HG02870 (cell line): ENCODE measurements at regions not wholly inside any gene's neighbourhood (a gene's known extent, or its start where the extent isn't known, plus 50 kb on each side); places are given as distances from the start of the nearest gene placed in this dataset.
"Not testable (repeated sequence)": the region's sequence is repeated elsewhere in the genome, so short reads cannot be mapped to it uniquely, and the experiment has no call there.

Experiments used
- ATAC-seq: cut with Tn5 transposase; IDR thresholded peaks from one replicate; pipeline ENCODE4 v1.9.1; 2021; ENCODE audit warnings: mild to moderate bottlenecking, moderate library complexity; ENCODE audit not compliant: unreplicated experiment

DNA sequence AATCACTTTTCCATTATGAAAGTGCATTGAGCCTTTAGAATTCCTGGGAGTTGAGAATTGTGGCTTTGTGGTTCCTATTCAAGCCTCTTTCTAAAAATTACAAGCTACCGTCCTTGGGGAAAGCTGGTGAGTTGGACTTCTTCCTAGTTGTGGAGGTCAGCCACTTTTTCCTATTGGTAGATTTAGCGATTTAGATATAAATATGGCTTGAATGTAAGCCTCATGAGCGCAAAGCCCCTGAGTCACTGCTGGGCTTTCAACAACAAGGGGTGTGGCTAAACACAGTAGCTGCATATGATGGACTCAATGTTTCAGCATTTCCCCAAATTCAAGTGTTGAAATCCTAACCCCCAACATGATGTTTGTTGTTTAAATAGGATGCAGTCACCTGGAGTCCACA lies 150.0 kb upstream of the IGFBP3 start:
- no peak for ATAC-seq

DNA sequence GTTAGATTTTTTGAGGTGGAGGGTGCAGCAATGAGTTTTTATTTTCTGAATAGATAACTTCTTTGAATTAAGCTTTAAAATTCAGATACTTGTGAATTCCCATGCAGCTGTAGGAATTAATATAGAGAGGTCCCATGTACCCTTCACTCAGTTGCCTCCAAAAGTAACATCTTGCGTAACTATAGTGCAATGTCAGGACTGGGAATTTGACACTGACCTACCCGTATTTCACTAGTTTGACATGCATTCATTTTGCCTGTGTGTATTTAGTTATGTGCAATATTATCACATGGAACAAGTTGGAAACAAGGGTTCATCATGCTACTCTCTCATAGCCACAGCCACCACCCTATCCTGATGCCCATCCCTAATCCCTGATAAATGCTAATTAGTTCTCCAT lies 147.1 kb upstream of the IGFBP3 start:
- no peak for ATAC-seq

DNA sequence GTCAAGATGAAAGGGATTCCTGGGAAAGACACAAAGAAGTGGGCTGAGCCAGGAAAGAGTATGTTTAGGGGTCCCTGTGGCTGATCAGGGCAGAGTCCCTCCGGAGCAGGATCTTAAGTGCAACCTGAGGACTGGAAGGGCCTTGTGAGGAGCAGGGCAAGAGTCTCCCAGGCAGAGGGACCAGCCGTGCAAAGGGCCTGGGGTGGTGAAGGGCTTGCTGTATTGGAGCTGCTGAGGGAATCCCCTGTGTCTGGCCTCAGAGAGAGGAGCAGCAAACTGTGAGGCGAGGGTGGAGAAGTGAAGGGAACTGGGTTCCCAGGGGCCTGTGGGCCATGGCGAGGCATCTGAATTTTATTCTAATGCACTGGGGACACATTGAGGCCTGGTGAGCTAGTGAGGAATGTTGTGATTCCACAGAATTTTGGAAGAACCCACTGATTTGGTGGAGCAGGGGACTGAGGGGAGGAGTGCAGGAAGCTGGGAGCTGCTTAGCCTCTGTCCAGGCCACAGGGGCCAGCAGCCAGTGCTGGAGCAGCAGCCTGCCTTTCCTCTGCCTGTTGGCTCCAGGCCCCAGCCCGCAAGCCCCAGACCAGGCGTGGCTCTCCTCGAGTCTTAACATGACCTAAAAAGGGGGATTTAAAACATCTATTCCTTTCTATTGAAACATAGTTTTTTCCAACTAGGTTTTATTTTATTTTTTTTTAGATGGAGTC lies 138.4 kb upstream of the IGFBP3 start:
- no peak for ATAC-seq

DNA sequence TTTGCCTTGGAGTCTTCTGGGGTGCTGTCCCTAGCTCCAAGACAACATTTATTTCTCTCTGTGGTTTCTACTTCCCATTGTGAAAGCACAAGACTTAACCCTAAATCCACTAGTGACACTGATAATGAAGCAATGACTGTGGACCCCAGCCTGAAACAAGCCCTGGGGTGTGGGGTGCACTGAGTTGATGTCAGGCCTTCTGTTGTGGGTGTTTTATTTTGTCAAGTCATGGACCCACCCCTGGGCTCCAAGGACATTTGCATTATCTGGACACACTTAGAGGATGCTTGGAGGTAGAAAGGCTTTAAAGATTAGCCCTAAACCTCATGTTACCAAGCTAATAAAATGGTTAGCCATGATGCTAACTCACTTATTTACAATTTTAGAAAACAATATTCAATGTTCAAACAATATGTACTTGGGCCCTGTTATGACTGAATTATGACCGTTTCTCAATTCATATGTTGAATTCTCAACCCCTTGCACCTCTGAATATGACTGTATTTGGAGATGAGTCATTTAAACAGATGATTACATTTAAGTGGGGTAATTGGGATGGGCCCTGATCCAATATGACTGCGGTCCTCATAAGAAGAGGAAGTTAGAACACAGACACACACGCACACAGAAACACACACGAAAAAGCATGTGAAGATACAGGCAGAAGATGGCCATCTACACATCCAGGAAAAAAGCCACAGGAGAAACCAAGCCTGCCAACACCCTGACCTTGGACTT lies 137.2 kb upstream of the IGFBP3 start:
- no peak for ATAC-seq

DNA sequence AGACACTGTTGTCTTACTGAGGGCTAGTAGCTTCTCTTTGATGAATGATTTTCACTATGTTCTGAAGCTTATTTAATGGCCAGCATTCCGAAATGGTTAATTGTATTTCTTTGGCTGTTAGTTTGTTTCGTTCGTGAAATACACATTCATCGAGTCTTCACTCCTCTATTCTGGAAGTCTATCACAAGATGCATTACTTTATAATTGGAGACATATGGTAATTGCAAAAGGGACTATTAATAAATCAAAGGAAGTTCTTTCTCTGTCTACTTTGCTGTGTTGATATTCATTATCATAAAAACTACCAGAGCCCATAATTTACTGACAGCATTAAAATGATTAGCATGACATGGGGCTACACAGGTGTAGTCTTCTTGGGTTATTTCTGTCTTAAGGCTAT lies 133.8 kb upstream of the IGFBP3 start:
- no peak for ATAC-seq

DNA sequence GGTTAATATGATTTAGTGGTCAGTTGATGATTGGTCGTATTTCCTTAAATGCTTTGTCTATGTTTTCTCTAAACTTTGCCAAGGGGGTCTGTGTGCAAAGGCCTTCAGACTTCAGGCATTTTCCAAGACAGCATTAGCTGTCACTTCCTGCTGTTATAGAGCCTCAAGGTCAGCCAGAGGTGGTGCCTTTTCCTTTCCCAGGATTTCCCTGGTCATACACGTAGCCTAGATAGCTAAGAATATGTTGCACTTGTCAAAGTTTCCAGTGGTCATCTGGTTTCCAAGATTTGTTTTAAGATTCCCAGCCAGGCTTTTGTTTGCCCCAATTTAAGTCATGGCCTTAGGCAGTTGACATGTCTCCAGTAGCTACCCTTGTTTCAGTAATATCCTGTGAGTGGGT lies 133.2 kb upstream of the IGFBP3 start:
- ATAC-seq = no peak

DNA sequence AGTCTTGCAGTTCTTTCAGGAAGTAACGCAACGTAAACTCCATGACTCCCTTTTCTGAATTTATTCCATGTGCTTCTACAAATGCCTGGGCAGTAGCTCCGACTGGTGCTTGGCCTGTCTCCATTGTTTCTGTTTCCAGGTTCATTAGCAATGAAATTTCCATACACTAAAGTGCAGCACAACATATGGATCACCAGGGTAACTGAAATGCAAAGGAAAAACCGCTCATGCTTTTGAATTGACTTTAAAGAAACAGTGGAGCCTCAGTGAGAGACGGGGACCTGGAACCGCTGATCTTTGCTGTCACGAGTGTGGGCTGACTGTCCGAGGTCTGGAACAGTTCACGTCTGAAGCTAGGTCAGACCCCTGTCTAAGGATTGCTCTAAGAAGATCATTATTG lies 126.5 kb upstream of the IGFBP3 start:
- ATAC-seq = no peak

DNA sequence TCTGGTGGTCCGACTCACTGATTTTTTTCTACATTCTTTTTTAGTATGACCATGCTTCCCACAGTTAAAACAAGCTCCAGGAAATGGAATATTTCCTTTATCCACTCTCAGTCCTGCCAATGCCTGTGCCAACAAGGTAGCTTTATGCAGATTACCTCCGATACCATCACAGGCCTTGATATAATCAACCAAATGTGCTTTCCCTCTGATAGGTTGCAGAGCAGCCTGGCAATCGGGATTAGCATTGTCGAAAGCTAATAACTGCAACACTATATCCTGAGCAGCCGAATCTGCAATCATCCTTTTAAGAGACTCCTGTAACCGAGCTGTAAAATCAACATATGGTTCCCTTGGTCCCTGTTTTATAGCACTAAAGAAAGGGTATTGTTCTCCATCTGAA lies 122.3 kb upstream of the IGFBP3 start:
- not testable (repeated sequence) for ATAC-seq

DNA sequence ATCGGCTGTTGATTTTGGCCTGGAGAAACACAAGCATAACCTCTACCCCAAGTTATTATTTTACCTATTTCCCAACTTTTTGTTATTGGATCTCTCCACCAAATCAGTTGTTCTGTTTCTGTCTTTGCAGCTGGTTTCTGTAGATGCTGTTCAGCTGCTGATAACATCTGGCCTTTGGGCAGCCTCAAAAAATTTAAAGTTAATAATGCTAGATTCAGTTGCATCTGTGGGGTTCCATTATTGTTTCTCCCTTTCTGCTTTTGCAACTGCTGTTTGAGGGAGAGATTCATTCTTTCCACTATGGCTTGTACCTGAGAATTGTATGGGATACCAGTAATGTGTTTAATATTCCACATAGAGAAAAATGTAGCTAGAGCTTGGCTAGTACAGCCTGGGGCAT lies 118.7 kb upstream of the IGFBP3 start:
- ATAC-seq = not testable (repeated sequence)

DNA sequence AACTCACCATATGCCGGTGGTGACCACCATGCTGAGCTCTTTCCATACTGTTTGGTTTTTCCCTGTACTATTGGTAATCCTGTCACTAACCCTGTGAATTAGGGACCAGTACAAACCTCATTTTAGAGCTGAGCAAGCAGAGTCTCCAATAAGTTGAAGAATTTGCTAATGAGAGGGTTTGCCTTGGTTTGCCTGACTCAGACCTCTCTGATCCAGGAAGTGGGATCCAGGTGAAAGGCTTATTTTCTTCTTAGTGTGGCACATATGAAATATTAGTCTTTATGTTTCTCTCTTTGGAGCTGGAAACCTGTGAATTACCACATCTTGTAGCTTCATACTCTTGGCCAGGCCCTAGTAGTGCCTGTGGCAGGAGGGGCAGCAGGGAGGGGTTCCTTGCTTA lies 114.1 kb upstream of the IGFBP3 start:
- ATAC-seq = no peak

DNA sequence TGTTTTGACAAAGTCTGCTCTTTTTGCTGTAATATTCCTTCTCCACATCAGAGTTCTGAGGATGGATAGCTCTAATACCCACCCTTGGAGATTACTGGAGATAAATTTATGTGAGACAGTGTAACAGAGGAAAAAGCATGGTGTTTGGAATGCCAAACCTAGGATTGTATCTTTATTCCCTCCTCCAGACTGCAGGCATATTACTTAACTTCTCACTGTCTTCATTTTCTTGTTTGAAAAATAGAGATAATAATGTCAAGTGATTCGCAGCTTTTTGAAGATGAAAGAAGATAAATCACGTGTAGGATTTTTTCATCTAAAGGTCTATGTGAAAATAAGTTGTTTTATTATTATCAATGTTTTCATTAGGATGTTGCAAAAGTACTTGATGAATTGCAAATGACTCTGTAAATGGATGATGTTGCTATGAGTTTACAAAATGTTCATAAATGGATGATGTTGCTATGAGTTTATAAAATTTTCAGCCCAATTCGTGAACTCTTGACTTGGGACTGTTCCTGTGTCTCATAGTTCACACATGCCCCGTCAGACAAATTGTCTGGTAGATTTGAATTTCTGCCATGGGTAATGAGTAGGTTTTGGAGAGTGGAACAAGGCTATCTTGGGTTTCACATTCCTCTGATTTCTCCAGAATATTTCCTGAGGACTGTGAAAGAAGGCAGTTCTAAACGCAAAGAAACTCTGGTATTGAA lies 113.1 kb upstream of the IGFBP3 start:
- ATAC-seq = no peak

DNA sequence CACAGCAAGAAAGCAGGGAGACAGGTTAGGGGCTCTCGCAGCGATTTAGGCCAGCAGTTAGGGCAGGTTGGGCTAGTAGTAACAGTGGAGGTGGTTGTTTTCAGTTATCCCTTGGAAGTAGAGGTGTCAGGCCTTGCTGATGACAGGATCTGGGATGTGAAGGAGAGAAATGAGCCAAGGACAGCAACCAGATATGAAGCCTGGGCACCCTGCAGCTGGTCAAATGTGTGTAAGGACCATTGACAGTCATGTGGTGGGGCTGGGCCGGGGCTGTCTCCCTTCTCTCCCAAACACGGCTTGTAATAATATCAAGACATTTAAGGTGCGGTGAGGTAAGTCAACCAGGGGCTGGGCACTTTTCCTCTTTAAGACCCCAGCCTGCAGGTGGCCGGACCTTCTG lies 112.5 kb upstream of the IGFBP3 start:
- no peak for ATAC-seq

DNA sequence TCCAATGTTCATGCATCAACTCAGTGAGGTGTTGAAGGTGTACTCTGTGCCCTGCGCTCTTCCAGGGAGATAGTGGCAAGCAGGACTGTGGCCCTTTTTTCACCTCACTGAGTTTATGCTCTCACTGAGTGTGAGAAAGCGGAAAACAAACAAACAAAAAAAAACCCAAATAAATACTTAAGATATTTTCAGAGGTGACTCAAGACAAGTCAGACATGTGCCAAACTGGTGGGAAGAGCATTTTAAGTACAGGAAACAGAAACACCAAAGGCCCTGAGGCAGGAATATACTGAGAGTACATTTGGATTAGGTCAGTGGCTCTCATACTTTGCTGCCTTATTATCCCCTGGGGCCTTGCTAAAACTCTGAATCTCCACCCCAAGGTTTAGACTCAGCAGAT lies 111.9 kb upstream of the IGFBP3 start:
- no peak for ATAC-seq

DNA sequence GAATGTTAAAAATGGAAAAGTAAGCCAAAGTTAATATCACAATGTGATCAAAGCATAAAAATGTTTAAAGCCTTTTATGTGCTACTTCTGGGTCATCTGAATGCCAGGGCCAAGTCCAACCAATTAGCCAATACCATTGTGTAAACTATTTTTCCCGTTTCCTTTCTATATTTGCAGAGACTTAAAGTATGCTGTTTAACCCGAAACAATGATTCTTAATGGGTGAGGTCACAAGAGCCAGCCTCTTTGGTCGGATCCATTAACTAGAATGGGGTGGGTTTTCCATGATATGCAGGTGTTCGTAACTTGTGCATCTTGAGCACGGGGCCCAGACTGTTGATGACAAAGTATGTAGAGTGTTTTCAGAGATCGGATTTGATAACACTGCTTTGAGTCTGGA lies 111.3 kb upstream of the IGFBP3 start:
- no peak for ATAC-seq

DNA sequence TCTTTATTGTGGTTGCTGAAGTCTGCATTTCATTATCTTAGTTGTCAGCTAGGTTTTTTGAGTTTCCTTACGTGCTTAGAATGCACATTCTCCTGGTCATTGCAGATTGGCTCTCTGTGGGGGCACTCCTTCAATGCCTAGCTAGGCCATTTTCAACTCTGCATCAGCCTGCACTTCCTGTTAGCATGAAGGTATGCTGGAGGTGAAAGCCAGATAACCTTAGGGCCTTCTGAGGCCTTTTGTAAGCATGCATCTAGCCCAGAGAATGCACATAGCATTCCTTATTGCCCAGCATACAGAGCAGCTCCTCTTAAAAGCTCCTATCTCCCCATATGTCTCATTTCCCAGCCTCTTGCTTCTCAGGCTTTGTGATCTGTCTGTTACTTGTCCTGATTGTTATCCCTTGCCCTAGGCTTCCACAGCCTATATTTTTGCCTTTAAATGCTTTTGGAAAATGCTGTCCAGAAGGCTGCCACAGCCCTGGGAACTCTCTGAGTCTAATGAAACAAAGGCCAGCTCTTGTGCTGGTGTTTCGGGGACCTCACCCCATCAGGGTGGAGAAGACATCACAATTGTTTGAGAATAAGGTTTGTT lies 108.1 kb upstream of the IGFBP3 start:
- ATAC-seq = no peak

DNA sequence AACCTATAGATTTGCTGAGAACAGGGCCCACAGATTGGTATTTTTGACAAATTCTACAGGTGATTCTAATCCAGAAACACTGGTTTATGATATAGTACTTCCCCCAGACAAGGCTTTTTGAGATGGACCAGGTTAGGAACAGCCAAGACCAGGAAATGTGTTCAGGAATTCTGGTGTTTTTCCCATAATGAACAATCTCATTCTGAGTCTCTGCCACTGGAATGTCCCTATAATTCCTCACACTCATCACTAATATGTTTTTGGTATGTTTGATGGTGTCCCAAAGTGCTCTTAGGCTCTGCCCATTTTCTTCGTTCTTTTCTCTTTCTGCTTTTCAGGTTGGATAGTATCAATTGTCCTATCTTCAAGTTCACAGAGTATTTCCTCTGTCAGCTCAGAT lies 107.2 kb upstream of the IGFBP3 start:
- no peak for ATAC-seq

DNA sequence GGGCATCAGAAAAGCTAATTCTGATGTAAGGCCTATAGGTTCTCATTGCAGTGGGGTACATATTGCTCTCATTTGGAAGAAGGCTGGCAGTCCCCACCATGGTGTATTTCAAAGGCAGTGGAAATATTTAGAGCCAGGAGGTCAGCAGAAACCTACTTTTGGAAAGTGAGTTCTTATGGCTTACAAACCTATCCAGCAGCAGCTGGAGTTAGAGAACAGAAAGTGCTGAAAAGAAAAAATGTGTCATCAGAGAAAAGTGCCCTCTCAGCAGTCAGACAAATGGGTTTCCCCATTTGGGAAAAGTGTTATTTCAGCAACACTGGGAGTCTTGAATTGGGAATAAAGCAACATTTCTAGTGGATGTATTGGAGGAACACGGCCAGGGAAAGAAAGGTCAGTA lies 105.7 kb upstream of the IGFBP3 start:
- no peak for ATAC-seq

DNA sequence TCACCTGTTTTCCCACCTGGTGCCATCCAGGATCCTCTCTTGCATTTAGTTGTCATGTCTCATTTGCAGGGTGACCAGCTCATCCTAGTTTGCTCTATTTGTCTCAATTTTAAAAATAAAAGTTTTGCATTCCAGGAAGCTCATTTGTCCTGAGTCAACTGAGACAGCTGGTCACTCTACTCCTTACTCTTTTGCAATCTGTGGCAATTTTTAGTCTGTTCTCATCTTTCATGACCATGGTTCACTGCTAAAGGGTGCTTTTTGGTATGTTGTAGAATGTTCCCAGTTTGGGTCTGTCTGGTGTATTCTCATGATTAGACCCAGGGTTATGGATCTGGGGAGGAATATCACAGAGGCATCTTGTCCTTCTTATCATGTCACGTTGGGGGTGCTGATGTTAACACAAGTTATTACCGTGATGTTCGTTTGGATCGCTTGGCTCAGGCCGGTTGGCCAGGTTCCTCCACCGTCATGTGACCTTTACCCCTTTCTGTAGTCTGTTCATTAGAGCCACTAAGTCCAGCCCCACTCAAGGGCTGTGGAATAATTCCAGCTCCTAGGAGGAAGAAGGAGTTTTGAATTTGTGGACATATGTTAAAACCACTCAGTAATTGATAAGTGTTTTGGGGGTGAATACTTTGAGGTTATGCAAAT lies 103.3 kb upstream of the IGFBP3 start:
- ATAC-seq = no peak

DNA sequence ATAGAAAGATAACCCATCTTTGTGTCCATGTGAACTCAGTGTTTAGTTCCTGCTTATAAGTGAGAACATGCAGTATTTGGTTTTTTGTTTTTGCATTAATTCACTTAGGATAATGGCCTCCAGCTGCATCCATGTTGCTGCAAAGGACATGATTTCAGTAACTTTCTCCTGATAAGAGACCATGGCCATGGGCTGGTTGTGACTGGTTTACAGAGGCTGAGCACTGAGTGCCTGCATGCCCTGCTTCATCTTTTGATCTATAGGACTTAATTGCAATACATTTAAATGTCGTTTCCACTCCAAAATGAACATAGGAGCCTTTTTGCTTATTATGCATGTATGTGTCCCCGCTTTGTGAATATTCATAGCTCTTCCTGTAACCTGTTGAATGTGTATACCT lies 101.3 kb upstream of the IGFBP3 start:
- ATAC-seq = no peak

DNA sequence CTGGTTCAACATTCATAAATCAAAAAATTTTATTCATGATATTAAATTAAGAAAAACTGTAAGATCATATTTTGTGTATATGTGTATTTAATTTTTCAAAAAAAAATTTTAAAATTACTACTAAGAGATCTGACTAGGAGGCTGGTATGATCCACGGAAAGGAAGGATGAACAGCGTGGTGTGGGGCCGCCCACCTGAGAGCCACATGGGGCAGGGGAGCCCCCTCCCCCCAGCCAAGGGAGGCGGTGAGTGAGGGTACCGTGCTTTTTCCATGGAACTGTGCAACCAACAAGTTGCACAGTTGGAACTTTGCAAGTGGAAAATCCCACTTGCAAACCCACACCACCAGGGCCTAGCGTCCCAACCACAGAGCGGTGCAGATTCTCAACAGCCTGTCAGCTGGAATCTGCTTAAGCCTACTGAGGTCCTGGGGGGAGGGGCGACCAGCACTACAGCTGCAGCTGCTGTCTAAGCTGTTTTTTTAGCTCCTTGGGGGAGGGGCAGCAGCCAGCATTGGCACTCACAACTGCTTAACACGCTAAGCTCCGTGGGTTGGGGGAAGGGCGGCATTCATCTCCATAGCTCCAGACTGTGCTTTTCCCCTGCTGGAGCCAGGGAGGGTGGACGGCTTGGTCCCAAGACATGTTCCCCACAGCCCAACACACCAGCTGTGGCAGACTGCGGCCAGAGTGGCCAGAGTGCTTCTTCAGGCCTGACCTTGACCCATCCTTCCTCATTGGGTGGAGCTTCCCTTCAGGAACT lies 94.2 kb upstream of the IGFBP3 start:
- ATAC-seq = no peak
